T follicular helper cell (primary cell): ENCODE measurements at regions not wholly inside any gene's neighbourhood (a gene's known extent, or its start where the extent isn't known, plus 50 kb on each side); places are given as distances from the start of the nearest gene placed in this dataset.
"Not testable (repeated sequence)": the region's sequence is repeated elsewhere in the genome, so short reads cannot be mapped to it uniquely, and the experiment has no call there.

ENCODE experiments used
- DNase-seq: peaks from one replicate; pipeline ENCODE4 v3.0.0-alpha.2; 2020; ENCODE audit warnings: low read depth

DNA sequence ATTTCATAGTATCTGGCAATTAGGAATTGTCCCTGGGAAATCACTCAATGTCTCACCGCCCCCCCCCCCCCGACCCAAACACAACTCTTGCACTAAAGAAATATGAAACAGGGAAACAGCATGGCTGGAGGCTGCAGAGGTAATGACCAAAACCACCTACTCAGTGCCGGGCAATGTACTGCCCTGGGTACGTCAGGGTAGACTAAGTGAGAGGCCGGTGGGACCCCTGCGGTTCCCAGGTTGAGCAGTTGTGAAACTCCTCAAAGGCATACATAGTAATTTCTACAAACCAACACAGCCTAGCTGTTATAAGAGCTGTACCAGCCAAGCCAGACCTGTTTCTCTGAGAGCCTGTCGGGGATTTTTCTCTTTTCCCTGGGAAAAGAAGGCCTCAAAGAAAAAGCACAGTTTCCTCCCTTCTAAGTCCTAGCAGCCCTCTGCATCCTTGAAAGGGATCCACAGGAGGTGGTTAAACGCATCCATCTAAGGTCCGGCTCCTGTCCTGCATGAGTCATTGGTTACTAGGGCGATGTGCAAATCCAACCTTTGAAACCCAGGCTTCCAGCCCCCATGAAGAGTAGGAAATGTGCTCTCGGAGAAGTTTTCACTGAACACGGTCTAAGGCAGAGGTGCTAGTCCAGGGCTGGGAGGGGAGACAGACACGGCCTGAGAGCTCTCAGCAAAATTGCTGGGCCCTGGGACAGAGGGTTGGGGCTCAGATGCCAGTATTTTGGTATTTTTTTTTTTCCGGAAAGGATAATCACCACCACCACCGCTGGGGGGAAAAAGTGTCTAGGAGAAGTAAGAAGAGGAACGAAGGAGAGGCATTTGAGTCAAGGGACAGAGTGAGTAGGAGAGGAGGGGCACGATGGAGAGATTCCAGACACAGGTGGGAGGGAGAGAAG lies 172.8 kb downstream of the ATP6V0E2 start:
- DNase-seq = not testable (repeated sequence)

- DNase-seq = not testable (repeated sequence)
Observed at GRCh38 chr7:150047329-150047728, 173.6 kb downstream of the ATP6V0E2 start.

DNA sequence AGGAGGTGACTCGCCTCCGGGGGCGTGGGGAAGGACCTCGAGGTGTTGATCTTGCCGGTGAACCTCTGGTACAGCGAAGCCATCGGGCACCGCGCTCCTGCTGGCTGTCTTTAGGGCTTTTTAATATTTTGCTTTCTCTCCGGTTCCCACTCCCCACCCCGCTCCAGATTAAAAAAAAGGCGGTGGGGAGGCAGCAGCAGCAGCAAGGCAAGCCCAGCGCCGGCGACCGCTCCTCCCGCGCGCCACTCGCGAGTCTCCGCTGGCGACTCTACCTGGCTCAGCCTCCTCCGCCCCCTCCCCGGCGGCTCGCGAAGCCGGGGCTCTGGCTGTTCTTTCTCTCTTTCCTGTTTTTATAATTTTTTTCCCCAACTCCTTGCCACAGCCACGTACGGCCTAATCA lies 174.0 kb downstream of the ATP6V0E2 start:
- not testable (repeated sequence) for DNase-seq

- DNase-seq = not testable (repeated sequence)
Observed at GRCh38 chr7:150048244-150049011, 174.7 kb downstream of the ATP6V0E2 start.

- DNase-seq = not testable (repeated sequence)
Observed at GRCh38 chr7:150049012-150049655, 175.4 kb downstream of the ATP6V0E2 start.

DNA sequence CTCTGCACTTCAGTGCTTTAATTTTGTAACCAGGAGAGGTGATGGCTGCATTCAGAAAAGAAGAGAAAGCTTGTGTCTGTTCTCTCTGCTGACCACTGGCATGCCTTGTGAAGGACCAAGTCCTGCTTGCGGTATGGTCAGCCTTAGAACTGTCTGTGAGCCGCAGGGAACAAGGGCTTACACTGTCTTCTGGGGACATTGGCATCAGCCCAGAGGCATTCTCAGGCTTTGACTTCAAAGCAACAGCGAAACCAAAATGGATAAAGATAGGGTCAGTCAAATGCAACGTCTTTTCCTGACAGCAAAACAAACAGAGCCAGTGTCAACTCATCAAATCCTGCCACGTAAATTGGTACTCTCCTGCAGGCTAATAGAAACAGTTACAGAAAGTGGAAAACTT lies 179.6 kb downstream of the ATP6V0E2 start:
- not testable (repeated sequence) for DNase-seq

DNA sequence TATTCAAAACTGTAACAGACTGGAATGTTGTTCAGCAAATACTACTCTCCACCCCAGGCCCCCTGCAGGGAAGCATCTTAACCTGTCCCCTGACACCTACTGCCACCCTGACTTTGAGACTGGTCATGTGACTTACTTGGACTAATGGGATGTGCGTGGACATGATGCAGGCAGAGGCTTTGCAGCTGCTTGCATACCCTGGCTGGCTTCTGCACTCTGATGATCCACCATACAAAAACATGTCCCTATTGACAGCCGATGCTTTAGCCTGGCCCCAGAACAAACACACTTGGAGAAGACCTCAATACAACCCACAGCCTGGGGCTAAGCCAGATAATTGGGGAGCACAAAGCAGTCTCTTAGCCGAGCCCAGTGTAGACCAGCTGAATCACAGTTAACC lies 180.5 kb downstream of the ATP6V0E2 start:
- DNase-seq = not testable (repeated sequence)

GRCh38 chr7:150060259-150061221 lies 186.8 kb downstream of the ATP6V0E2 start:
- DNase-seq = peak; percentile 74

GRCh38 chr7:150063195-150063594 lies 189.4 kb downstream of the ATP6V0E2 start:
- DNase-seq = not testable (repeated sequence)

- not testable (repeated sequence) for DNase-seq
Observed at GRCh38 chr7:150069555-150070313, 196.0 kb downstream of the ATP6V0E2 start.

DNA sequence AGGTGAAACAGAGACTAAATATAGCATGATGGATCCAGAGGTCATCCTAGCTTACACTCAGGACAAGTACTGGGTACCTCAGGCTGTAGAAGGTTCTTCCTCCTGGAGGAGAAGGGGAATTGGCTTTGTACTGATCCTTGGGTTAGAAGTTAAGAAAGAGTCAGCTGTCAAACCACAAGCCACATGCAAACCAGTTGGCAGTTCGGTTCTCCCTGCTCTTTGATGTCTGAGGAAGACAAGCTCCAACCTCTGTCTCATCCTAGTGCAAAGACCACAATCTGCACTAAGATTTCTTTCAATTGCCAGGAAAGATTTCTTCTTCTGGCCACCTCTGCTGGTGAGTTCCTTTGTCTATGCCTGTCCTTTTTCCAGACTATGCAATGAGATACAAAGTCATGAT lies 203.8 kb downstream of the ATP6V0E2 start:
- DNase-seq = not testable (repeated sequence)

- not testable (repeated sequence) for DNase-seq
Observed at GRCh38 chr7:150081865-150082264, 208.1 kb downstream of the ATP6V0E2 start.

DNA sequence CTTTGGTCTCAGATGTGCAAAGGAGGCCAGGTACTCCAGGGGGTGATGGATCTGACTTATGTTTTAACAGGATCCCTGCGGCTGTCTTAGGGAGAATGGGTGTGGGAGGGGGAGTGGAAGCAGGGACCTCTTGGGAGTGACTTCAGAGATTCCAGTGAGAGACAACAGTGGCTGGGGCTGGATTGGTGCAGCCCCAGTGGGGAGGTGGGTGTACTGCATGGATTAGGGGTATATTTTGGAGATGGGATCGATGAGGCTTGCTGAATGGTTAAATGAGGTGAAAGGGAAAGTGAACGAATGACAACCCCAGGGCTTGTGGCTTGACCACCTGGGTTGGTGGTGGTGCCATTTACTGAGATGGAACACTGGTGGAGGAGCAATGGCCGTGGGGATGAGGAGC lies 211.0 kb downstream of the ATP6V0E2 start:
- not testable (repeated sequence) for DNase-seq

GRCh38 chr7:150087478-150087877 lies 213.7 kb downstream of the ATP6V0E2 start:
- DNase-seq = not testable (repeated sequence)

- DNase-seq = not testable (repeated sequence)
Observed at GRCh38 chr7:150089139-150089538, 215.4 kb downstream of the ATP6V0E2 start.

- DNase-seq = not testable (repeated sequence)
Observed at GRCh38 chr7:150090776-150091175, 217.0 kb downstream of the ATP6V0E2 start.

DNA sequence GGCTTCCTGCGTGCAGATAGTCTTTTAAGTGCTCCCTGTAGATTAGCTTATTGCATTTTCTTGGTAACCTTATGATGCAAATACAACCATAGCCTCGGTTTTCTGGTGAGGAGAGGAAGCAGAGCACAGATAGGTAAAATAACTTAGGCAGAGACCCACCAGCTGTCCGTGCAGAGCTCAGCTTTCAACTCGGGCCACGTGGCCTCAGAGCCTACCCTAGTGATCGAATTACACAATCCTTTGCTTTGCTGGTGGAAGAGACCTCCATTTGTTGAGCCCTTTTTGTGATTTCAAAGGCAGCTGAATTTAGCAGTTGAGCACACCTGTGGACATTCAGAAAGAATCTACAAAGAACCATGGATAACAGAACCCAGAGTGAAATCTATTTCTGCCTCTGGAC lies 220.1 kb downstream of the ATP6V0E2 start:
- DNase-seq = not testable (repeated sequence)

- not testable (repeated sequence) for DNase-seq
Observed at GRCh38 chr7:150096213-150096994, 222.6 kb downstream of the ATP6V0E2 start.

- not testable (repeated sequence) for DNase-seq
Observed at GRCh38 chr7:150098592-150098991, 224.6 kb upstream of the LRRC61 start.
